HG02642 (cell line): ENCODE measurements at regions not wholly inside any gene's neighbourhood (a gene's known extent, or its start where the extent isn't known, plus 50 kb on each side); places are given as distances from the start of the nearest gene placed in this dataset.
A peak's percentile ranks its signal among the peaks of the same experiment; 100 is the strongest.
"Not testable (repeated sequence)": the region's sequence is repeated elsewhere in the genome, so short reads cannot be mapped to it uniquely, and the experiment has no call there.

Experiments used
- ATAC-seq: cut with Tn5 transposase; IDR thresholded peaks from one replicate; pipeline ENCODE4 v1.9.1; 2021; ENCODE audit warnings: mild to moderate bottlenecking; ENCODE audit not compliant: unreplicated experiment, poor library complexity

- no peak for ATAC-seq
Observed at GRCh38 chr4:57945298-57945697, 835.1 kb upstream of the IGFBP7 start.

- no peak for ATAC-seq
Observed at GRCh38 chr4:57943682-57944081, 833.5 kb upstream of the IGFBP7 start.

GRCh38 chr4:57937326-57937725 is 827.1 kb upstream of the IGFBP7 start:
- not testable (repeated sequence) for ATAC-seq

- ATAC-seq = no peak
Observed at GRCh38 chr4:57926311-57926710, 816.1 kb upstream of the IGFBP7 start.

- no peak for ATAC-seq
Observed at GRCh38 chr4:57924951-57925350, 814.8 kb upstream of the IGFBP7 start.

GRCh38 chr4:57916479-57916878 is 806.3 kb upstream of the IGFBP7 start:
- ATAC-seq = no peak

- no peak for ATAC-seq
Observed at GRCh38 chr4:57911203-57911602, 801.0 kb upstream of the IGFBP7 start.

- no peak for ATAC-seq
Observed at GRCh38 chr4:57910151-57910550, 800.0 kb upstream of the IGFBP7 start.

- ATAC-seq = no peak
Observed at GRCh38 chr4:57905965-57906364, 795.8 kb upstream of the IGFBP7 start.

GRCh38 chr4:57877047-57877458 is 766.9 kb upstream of the IGFBP7 start:
- no peak for ATAC-seq

GRCh38 chr4:57875829-57876392 is 765.7 kb upstream of the IGFBP7 start:
- ATAC-seq = no peak

GRCh38 chr4:57866468-57867171 is 756.4 kb upstream of the IGFBP7 start:
- ATAC-seq = no peak

- peak; percentile 88 for ATAC-seq
Observed at GRCh38 chr4:57865264-57865663, 755.1 kb upstream of the IGFBP7 start.

- peak; percentile 64 for ATAC-seq
Observed at GRCh38 chr4:57854748-57855147, 744.6 kb upstream of the IGFBP7 start.

GRCh38 chr4:57850141-57850540 is 740.0 kb upstream of the IGFBP7 start:
- ATAC-seq = no peak

GRCh38 chr4:57832083-57832482 is 721.9 kb upstream of the IGFBP7 start:
- no peak for ATAC-seq

- ATAC-seq = no peak
Observed at GRCh38 chr4:57789666-57790065, 679.5 kb upstream of the IGFBP7 start.

- no peak for ATAC-seq
Observed at GRCh38 chr4:57777876-57778275, 667.7 kb upstream of the IGFBP7 start.

- no peak for ATAC-seq
Observed at GRCh38 chr4:57774681-57775080, 664.5 kb upstream of the IGFBP7 start.

GRCh38 chr4:57774171-57774570 is 664.0 kb upstream of the IGFBP7 start:
- no peak for ATAC-seq

- no peak for ATAC-seq
Observed at GRCh38 chr4:57766341-57766740, 656.2 kb upstream of the IGFBP7 start.

GRCh38 chr4:57764856-57765255 is 654.7 kb upstream of the IGFBP7 start:
- no peak for ATAC-seq
